HG02938 (cell line): ENCODE measurements at regions not wholly inside any gene's neighbourhood (a gene's known extent, or its start where the extent isn't known, plus 50 kb on each side); places are given as distances from the start of the nearest gene placed in this dataset.
A peak's percentile ranks its signal among the peaks of the same experiment; 100 is the strongest.
"Not testable (repeated sequence)": the region's sequence is repeated elsewhere in the genome, so short reads cannot be mapped to it uniquely, and the experiment has no call there.

Experiments used
- ATAC-seq: cut with Tn5 transposase; IDR thresholded peaks from one replicate; pipeline ENCODE4 v1.9.1; 2021; ENCODE audit warnings: mild to moderate bottlenecking, moderate library complexity; ENCODE audit not compliant: unreplicated experiment

- no peak for ATAC-seq
Measured at GRCh38 chr6:135644394-135644793, 146.9 kb upstream of the AHI1 start.

GRCh38 chr6:135647521-135647920 lies 150.0 kb upstream of the AHI1 start:
- ATAC-seq: no peak

- peak; percentile 97 for ATAC-seq
Measured at GRCh38 chr6:135651964-135652755, 154.6 kb upstream of the AHI1 start.

- no peak for ATAC-seq
Measured at GRCh38 chr6:135655055-135655454, 157.5 kb upstream of the AHI1 start.

- no peak for ATAC-seq
Measured at GRCh38 chr6:135657207-135657606, 159.7 kb upstream of the AHI1 start.

- no peak for ATAC-seq
Measured at GRCh38 chr6:135658481-135658880, 160.9 kb upstream of the AHI1 start.

GRCh38 chr6:135658916-135659315 lies 161.4 kb upstream of the AHI1 start:
- no peak for ATAC-seq

GRCh38 chr6:135664527-135664926 lies 167.0 kb upstream of the AHI1 start:
- ATAC-seq: no peak

- no peak for ATAC-seq
Measured at GRCh38 chr6:135665935-135666334, 168.4 kb upstream of the AHI1 start.

GRCh38 chr6:135667691-135668455 lies 170.3 kb upstream of the AHI1 start:
- ATAC-seq: no peak

- ATAC-seq: no peak
Measured at GRCh38 chr6:135672256-135672655, 174.7 kb upstream of the AHI1 start.

GRCh38 chr6:135673501-135674309 lies 176.2 kb upstream of the AHI1 start:
- ATAC-seq: no peak

GRCh38 chr6:135675026-135675425 lies 176.5 kb upstream of the PDE7B start:
- no peak for ATAC-seq

- ATAC-seq: no peak
Measured at GRCh38 chr6:135675862-135676261, 175.6 kb upstream of the PDE7B start.

- no peak for ATAC-seq
Measured at GRCh38 chr6:135680964-135681913, 170.3 kb upstream of the PDE7B start.

GRCh38 chr6:135686784-135687301 lies 164.7 kb upstream of the PDE7B start:
- ATAC-seq: no peak

- not testable (repeated sequence) for ATAC-seq
Measured at GRCh38 chr6:135688476-135688875, 163.0 kb upstream of the PDE7B start.

GRCh38 chr6:135692426-135692825 lies 159.1 kb upstream of the PDE7B start:
- ATAC-seq: no peak

- no peak for ATAC-seq
Measured at GRCh38 chr6:135693811-135694370, 157.6 kb upstream of the PDE7B start.

- no peak for ATAC-seq
Measured at GRCh38 chr6:135699705-135700104, 151.8 kb upstream of the PDE7B start.
